ENCODE measurements at regions not wholly inside any gene's neighbourhood (a gene's known extent, or its start where the extent isn't known, plus 50 kb on each side); places are given as distances from the start of the nearest gene placed in this dataset.

- Histone ChIP-seq H3K27me3 (no peaks in the 10 kb centered on the region), H3F3A (ENCODE audit: low read depth) (no peaks in the 10 kb centered on the region), H3K4me1 (peaks cover 8% of the 10 kb centered on the region), H3K4me2 (no peak overlapping the region), H3K9ac (no peak overlapping the region), H3K9me3 (ENCODE audit: low read depth) (no peaks in the 10 kb centered on the region), H3K36me3 (no peaks in the 10 kb centered on the region), H4K20me1 (ENCODE audit: low read depth) (no peaks in the 10 kb centered on the region), H2AFZ (replicated peaks) (no peak overlapping the region), H3K27ac (no peak overlapping the region), H3K79me2 (ENCODE audit: low read depth) (no peaks in the 10 kb centered on the region), H3K4me3 (no peak overlapping the region)
- TF ChIP-seq CTCF (IDR thresholded peaks at IDR 0.05) (no peak), EZH2phosphoT487 (IDR thresholded peaks at IDR 0.05) (no peak), EZH2 (IDR thresholded peaks at IDR 0.05) (no peak)
- Mint-ChIP-seq H3K4me1 (peaks cover 19% of the 10 kb centered on the region), H3K9me3 (no peaks in the 10 kb centered on the region), H3K36me3 (no peaks in the 10 kb centered on the region), H3K4me3 (no peak overlapping the region), H3K27me3 (ENCODE audit: insufficient read depth, low read depth) (peaks cover 23% of the 10 kb centered on the region), H3K27ac (no peak overlapping the region)
- DNase-seq (ENCODE audit: low spot score) = no peak
These were observed 52.4 kb upstream of the LRP8 start for GRCh38 chr1:53380296-53380695.

DNA sequence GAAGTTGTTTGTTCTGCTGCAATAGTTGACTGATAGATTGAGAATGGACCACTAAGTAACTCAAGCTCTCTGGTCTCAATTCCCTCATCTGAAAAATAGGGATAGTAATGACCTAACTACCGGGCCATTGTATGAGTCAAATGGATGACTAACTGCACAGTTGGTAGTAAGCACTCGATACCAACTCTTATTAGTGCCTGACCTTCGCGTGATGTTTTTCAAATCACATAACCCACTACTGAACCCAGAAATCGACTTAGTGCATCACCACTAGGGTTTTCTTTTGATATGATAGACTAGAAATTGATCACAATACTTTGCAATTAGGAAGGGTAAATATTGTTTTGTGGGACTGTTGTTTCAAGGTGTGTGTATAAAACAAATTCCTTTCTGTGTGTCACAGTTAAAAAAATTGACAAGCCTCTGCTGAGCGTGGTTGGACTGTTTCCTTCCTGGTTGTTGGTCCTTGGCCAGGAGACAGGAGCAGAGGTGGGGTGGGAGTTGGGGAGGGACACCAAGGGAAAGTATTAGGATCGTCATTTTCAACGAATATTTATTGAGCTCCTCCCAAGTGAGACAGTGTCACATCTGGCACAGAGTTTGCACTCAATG lies 54.0 kb upstream of the LRP8 start:
- peaks cover 2% of the 10 kb centered on the region for H3K9me3 Mint-ChIP-seq
- H3K36me3 ChIP-seq = no peaks in the 10 kb centered on the region
- no peak overlapping the region for H2AFZ ChIP-seq (replicated peaks)
- H3K4me1 ChIP-seq = peaks cover 1% of the 10 kb centered on the region
- H3K9me3 ChIP-seq (ENCODE audit: low read depth) = no peaks in the 10 kb centered on the region
- no peak overlapping the region for H3K9ac ChIP-seq
- peaks cover 13% of the 10 kb centered on the region for H3K4me1 Mint-ChIP-seq
- no peak overlapping the region for H3K4me3 ChIP-seq
- no peak overlapping the region for H3K27ac Mint-ChIP-seq
- no peaks in the 10 kb centered on the region for H3K27me3 ChIP-seq
- H3K27me3 Mint-ChIP-seq (ENCODE audit: insufficient read depth, low read depth) = peaks cover 26% of the 10 kb centered on the region
- TF ChIP-seq CTCF (IDR thresholded peaks at IDR 0.05) (no peak), EZH2 (IDR thresholded peaks at IDR 0.05) (no peak), EZH2phosphoT487 (IDR thresholded peaks at IDR 0.05) (no peak)
- DNase-seq (ENCODE audit: low spot score) = no peak
- H3K36me3 Mint-ChIP-seq = no peaks in the 10 kb centered on the region
- H3K4me2 ChIP-seq = no peak overlapping the region
- H4K20me1 ChIP-seq (ENCODE audit: low read depth) = no peaks in the 10 kb centered on the region
- no peaks in the 10 kb centered on the region for H3K79me2 ChIP-seq (ENCODE audit: low read depth)
- no peaks in the 10 kb centered on the region for H3F3A ChIP-seq (ENCODE audit: low read depth)
- H3K4me3 Mint-ChIP-seq = no peak overlapping the region
- H3K27ac ChIP-seq = no peak overlapping the region

- no peak overlapping the region for H3K27ac ChIP-seq
- DNase-seq (ENCODE audit: low spot score) = no peak
- no peaks in the 10 kb centered on the region for H3F3A ChIP-seq (ENCODE audit: low read depth)
- H3K9me3 ChIP-seq (ENCODE audit: low read depth) = no peaks in the 10 kb centered on the region
- H3K4me1 ChIP-seq = no peaks in the 10 kb centered on the region
- H3K36me3 ChIP-seq = no peaks in the 10 kb centered on the region
- no peak overlapping the region for H3K4me3 Mint-ChIP-seq
- H3K4me2 ChIP-seq = no peak overlapping the region
- H3K79me2 ChIP-seq (ENCODE audit: low read depth) = no peaks in the 10 kb centered on the region
- no peak overlapping the region for H3K27ac Mint-ChIP-seq
- H3K9ac ChIP-seq = no peak overlapping the region
- H3K4me1 Mint-ChIP-seq = peaks cover 11% of the 10 kb centered on the region
- H4K20me1 ChIP-seq (ENCODE audit: low read depth) = no peaks in the 10 kb centered on the region
- H3K27me3 ChIP-seq = no peaks in the 10 kb centered on the region
- TF ChIP-seq CTCF (IDR thresholded peaks at IDR 0.05) = no peak
- TF ChIP-seq EZH2 (IDR thresholded peaks at IDR 0.05) = no peak
- TF ChIP-seq EZH2phosphoT487 (IDR thresholded peaks at IDR 0.05) = no peak
- H3K27me3 Mint-ChIP-seq (ENCODE audit: insufficient read depth, low read depth) = peaks cover 26% of the 10 kb centered on the region
- peaks cover 10% of the 10 kb centered on the region for H3K9me3 Mint-ChIP-seq
- H3K36me3 Mint-ChIP-seq = no peaks in the 10 kb centered on the region
- no peak overlapping the region for H2AFZ ChIP-seq (replicated peaks)
- no peak overlapping the region for H3K4me3 ChIP-seq
These were observed 55.4 kb upstream of the LRP8 start for GRCh38 chr1:53383136-53383870.

Data from neural progenitor cell (in vitro differentiated cells).